TTC549 (cell line): ENCODE measurements at regions not wholly inside any gene's neighbourhood (a gene's known extent, or its start where the extent isn't known, plus 50 kb on each side); places are given as distances from the start of the nearest gene placed in this dataset.

ENCODE experiments used
- FAIRE-seq: peaks from 2 replicates; lab custom pipeline; 2012; peaks lifted over from hg19 to GRCh38; lab: Jason Lieb, UNC

DNA sequence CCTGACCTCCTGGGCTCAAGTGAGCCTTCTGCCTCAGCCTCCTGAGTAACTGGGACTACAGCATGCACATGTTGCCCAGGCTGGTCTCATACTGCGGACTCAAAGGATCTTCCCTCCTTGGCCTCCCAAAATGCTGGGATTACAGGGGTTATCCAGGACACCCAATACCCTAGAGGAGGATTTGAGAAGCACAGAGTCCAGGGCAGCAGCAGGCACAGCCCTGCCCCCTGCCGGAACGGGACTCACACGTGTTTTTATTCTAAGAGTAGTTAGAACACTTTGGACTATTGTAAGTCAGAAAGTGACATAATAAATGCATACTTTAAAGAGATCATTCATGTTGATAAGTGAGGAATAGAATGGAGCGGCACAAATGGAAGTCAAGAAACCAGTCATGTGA lies 80.2 kb downstream of the C6orf118 start:
- no peak for FAIRE-seq

DNA sequence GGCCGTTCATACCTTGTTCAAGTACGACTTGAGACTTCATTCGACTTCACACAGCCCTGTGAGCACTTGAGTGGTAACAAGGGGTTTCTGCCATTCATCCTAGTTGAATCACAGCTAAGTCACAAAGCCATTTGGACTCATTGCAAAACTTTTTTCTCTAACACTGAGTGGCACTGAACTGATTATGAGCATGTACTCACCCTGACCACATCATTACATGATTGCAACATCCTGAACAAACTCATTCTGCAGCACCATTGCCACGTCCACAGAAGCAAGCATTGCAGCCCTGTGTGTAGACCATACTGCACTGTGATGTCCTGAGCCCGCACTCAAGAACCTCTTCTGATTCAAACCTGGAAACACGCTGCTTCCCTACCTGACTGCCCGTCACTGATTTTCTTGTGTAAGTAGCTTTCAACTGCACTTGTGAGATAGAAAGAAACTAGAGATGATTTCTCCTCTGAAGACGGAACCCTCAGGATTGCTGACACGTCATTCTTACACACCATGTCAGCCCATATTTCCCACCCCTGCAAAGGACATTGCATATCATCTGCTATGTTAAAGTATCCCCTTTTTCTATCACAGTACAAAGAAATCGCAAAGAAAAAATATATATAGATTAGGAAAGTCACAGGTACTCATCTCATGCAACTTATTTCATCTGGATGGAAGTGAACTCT lies 81.6 kb downstream of the C6orf118 start:
- FAIRE-seq, result no peak

DNA sequence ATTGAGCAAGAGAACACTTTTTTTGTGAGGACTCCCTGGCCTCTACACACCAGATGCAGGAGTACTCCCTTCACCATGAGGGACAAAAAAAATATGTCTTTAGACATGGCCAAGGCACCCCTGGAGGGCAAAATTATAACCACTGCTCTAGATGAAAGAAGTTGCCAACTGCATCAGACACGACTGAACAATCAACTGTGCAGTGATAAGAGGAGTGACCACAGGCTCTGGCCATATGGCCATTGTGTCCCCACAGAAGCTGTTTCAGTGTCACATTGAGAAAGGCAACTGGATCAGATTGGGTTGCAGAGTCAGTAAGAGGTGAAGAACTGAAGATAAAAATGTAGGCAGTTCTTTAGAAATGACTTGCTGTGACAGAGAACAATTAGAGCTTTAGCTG lies 85.7 kb downstream of the C6orf118 start:
- no peak for FAIRE-seq

DNA sequence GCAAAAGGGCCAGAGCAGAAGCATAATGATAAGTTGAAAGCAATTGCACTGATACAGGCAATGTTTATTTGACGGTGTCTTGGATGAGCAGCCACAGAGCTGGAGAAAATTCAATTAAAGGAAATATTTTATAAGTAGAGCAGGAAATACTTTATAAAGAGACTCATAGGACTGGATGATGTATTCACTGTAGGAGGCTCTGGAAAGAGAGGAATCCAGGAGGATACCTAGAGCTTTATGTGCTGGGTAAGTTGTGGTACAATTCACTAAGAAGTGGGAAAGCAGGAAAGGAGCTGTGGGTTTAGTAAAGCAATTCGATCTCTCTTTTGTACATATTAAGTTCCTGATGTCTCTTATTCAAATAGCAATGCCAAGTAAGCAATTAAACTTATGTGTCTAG lies 86.3 kb downstream of the C6orf118 start:
- no peak for FAIRE-seq

DNA sequence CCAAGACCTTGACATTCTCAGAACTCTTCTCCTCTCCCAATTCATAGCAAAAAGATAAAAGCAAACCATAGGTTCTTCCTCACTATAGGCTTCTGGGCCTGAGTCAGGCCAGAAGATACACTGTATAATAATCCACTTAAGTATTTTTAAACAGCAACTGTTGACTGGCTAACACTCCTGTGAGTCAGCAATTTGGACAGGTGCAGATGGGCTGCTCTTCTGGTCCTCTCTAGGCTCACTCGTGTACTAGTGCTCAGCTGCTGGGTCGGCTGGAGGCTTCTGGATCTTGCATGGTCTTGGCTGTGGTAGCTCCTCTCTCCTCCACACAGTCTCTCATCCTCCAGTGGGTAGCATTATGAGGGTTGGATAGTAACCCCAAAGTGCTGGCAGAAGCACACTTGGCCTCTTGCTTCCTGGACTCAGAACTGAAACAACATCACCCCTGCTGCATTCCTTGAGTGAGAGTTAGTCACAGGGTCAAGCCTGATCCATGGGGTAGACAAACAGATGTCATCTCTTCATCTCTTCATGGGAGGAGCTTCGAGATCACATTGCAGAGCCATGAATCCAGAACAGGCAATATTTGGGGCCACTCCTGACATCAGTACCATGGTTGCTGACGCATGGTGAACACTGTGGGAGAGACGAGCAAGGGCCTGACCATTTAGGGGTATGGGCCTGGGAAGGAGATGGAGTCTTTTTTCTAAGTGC lies 86.9 kb downstream of the C6orf118 start:
- no peak for FAIRE-seq

DNA sequence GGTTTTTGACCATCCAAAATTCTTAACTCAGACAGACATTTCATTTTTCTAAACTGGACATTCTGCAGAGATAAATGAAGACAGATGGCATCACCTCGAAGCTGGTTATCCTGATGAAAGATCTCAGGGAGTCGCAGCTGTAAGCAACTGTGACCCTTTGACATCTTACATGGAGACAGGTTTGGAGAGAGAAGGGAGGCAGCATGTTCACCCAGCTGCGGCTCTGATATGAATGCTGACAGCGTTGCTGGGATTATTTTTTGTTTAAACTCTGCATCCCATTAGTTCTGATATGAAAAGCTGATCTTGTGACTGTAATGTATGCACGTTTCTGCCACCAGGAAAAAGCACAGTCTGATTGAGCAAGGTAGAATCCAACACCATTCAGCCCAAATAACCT lies 89.4 kb downstream of the C6orf118 start:
- no peak for FAIRE-seq

DNA sequence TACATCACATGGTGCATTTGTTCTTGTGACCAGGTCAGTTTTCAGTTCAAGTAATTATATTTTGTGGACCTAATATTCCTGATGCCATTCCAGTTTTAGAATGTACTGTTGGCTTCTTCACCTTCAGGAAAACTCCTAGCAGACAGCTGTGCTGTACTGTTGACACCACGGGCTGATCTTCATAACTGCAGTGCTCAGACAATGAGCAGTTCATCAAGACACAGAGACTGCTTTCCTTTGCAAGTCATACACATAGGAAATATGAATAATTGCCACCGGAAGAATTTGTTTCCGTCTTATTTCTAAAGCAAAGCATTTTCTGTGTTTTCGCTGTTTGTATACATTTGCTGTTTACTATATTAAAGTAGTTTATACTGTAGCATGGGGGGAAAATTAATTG lies 89.8 kb downstream of the C6orf118 start:
- no peak for FAIRE-seq

DNA sequence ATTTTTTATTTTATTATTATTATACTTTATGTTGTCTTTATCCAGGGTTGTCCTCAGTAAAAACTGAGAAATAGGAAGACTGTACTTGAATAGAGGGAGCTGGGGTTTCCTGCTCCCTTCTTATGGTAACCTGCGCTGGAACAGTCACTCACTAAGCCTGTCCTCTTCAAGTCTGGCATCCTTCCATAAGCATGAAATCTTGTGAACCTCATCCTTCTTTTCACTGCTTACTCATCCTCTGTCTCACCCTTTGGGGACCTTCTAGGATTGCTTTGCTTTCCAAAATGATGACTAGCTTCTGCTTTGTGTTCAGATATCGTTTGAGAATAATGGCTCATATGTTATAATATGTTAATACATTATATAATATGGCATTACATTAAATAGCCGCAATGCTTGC lies 90.6 kb downstream of the C6orf118 start:
- no peak for FAIRE-seq

DNA sequence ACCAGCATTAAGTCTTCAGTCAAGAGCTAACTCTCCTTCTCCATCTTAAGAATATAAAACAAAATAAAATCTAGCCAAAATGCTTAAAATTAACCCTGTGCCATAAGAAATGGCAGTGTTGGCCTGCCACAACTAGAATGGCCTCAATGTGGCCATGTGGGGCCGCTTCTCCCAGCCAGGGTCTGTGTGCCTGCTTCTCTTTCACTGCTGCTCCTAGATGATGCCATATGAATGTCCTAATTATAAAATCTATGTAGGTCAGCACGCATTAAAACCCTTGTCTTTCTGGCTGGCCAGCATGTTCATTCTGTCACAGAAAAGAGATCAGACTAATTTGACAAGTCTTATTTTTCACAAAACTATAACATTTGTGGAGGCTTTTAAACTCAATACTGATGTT lies 102.6 kb downstream of the C6orf118 start:
- FAIRE-seq, result no peak

DNA sequence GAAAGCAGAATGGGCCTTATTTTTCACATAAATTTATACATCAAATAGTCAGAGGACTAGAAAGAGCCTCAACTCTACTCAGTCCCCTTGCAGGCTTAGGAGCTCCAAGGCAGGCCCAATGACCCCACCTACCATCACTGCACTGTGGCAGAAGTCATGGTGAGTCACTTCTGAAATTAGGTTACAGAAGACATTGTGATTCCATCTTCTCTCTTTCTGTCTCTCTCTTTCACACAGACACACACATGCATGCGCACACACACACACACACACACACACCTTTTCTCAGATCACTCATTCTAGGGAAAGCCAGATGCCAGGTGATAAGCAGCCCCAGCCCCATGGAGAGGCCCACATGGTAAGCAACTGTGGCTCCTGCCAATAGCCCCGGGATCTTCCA lies 103.8 kb downstream of the C6orf118 start:
- FAIRE-seq, result no peak

DNA sequence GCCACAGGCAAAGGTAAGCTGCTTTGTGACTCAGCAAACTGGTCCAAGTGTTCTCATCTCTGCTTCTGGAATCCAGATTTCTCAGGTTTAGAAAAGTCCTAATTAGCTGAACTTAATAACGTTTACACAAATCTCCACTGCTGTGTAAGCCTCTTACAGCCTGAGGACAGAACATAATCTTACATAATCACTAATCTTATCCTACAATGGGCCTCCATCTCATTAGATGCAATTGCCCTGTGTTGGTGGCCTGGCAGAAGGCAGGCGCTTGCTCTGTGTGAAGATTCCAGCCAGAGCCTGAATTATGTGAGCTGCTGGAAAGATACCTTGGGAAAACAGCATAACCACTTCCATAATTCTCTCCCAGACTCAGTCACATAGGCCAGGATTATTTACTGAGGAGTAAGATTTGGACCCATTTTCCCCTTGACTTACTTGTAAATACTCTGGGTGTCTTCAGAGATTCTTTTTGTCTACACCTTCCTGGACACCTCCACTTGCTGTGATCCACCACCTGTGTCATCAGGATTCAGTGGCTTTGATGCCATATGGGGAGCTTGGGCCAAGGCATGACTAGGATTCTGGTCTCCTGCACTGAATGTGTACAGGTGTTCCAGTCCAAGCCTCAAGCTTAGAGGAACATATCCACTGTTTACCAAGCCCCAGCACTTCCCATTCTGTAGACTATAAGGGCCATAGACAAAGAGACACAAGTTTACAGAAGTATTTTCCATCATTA lies 104.4 kb downstream of the C6orf118 start:
- no peak for FAIRE-seq

DNA sequence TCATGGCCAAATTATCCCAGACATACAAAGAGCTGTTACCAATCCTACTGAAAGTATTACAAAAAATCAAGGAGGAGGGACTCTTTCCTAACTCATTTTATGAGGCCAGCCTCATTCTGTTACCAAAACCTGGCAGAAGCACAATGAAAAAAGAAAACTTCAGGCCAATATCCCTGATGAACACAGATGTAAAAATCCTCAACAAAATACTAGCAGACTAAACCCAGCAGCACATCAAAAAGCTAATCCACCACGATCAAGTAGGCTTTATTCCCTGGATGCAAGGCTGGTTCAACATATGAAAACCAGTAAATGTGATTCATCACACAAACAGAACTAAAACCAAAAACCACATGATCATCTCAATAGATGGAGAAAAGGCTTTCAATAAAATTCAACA lies 109.2 kb downstream of the C6orf118 start:
- no peak for FAIRE-seq

DNA sequence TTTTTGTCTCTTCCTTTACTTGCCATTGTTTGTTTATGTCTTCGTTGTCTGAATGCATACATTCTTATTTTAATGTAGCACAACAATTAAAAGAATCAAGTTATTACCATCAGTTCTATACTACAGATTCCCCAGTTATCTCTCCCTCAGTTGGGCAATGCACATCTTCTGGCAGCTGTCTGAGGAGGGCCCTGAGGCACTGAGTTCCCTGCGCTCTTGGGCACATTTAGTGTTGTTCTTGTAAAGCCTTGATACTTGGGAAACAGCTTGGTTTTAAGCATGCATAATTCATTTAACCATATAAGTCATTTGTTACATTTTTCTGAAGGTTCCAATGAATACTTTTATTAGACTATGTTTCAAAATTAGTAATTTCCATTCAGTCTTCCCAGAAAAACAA lies 117.9 kb downstream of the C6orf118 start:
- FAIRE-seq, result no peak

DNA sequence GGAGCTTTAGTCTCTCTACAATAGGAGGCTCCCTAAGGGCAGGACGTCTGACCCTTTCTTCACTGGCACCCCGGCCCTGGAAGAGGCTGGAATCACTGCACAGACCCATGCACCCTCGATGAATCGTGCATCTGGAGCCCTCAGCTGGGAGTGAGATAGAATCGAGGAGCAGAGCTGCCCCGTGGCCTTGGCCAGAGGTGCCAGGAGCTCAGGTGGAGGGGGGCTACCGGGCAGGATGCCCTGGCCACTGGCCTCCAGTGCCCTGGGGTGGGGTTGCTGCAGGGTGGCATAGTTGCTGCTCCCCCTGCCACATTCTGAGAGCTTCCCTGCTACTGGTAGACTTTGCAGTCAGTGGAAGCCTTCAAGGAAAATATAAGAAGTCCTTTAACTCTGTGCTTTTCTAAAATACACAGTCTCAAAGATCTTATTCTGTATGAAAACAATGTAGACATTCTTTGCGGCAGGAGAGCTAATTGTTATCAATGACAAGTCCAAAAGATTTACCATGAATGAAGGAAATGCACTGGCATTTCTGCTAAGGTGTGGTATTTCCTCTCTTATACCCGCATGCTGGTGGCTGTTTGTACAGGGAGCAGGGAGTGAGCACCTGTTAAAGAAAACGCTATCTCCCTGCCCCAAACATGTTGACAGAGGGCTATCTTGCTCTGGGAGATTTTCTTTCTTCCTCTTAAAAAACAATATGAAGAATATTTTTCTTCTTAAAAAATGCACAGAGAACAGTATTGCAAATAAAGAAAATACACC lies 122.8 kb downstream of the C6orf118 start:
- FAIRE-seq, result no peak

DNA sequence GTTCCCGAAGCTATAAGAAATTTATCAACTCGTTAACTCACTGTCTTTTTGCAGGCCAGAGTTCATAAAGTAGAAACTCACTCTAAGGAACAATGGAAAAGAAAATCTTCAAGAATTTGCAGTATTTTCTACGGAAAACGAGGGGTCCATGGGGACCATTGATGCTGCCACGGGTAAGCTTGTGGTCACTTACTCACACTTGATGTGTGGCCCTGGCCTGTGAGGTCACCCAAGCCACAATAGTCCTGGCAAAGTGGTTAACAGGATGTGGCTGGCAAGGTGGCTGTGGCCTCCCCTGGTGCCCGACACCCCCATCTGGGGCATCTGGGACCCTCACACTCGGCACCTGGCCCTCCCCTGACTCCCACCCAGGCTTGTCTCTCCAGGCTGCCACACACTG lies 123.4 kb downstream of the C6orf118 start:
- no peak for FAIRE-seq

DNA sequence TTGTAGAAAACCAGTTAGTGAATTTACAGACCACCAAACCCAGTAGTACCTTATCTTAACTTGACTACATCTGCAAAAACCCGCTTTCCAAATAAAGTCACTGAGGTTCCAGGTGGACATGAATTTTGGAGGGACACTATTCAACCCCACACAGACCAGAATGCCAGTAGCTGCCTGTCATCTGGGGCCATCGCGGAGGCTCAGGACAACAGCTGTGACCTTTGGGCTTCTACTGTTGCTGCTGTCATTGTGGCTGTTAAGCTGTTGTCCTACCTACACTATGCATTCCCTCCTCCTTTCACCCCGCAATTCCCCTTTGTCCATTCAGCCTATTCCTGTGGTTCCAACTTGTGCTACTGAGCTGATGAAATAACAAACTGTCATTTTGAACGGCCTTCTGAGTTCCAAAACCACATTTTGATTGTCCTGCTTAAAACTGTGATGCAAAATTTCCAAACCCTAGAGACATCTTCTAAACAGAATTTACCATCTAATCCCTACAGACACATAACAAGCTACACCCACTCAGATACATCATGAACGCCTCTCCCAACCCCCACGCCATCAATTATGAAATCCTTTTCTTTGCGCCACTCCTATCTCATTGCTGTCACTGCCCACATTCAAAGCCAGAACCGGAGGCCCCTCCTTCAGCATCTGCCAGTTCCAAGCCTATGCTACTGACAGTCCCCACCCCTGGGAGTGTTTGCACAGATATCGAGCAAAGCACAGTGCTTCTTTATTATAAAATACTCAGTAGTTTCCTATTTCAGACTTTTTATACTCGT lies 125.0 kb downstream of the C6orf118 start:
- FAIRE-seq, result no peak

DNA sequence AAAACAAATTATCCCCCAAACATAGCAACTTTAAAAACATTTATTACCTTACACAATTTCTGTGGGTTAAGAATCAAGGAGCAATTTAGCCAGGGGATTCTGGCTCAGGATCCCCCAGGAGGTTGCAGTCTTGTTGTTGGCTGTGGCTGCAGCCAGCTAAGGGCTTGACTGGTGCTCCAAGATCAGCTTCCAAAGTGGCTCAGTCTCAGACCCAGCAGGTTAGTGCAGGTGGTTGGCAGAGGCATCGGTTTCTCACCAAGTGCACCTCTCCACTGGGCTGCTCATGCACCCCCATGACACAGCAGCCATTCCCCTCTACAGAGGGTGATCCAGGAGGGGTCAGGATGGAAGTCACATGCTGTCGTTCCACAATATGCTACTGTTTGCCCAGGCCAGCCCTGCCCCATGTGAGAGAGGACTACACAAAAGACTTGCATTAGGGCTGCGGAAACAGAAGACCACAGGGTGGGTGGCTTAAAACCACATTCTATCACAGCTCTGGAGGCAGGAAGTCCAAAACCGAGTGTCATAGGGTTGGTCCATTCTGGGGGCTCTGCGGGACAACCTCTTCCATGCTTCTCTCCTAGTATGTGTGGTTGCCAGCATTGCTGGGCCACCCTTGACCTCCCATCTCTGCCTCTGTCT lies 125.8 kb downstream of the C6orf118 start:
- no peak for FAIRE-seq

DNA sequence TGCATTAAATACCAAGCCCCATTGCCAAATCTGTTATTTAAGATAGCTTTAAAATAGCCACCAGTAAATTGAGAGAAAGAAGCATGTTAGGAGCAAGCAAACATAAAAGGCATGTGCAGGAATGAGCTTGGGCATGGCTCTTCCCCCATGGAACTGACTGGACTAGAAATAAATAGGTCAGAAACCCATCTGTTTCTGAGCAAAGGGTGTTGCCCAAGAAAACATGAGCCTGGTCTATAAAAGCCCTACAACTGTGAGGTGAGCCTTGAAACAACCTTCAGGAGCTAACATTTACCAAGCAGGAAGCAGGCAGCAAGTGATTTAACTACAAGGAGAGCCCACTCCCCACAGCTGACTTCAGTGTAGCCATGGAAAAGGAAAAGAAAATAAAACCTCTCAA lies 126.3 kb downstream of the C6orf118 start:
- FAIRE-seq, result no peak

DNA sequence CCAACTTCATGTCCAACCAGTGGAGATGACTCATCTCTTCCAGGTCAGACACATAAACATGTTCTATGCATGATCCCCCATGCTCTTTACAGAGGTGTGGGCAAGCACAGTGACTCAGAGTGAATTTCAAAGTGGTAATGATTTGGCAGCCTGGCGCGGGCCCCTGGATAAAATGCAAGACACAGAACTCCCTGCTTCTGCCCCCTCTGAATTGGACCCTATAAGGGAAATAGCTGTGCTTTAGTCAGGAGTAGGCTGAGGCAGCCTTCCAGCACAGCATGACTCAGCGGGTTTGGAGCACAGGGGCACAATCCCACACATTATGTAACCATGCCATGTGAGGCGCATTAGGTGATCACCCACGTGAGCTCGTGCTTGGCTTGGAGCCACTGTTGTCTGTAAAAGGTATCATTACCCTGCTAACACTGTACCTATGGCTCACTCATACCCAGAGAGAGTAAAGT lies 127.4 kb downstream of the C6orf118 start:
- no peak for FAIRE-seq

DNA sequence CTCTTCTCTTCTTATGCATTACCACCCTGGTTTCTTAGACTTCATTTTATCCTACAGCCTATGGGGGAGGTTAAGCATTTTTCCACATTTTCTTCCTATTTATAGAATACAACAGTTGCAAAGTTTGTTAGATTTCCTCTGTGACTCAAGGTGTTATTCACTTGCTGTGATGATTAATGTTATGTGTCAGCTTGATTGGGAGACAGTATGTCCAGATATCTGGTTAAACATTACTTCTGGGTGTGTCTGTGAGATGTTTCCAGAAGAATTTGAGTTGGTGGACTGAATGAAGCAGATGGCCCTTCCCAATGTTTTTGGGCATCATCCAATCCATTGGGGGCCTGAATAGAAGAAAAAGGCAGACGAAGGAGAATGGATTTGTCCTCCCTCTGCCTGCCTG lies 131.3 kb downstream of the C6orf118 start:
- FAIRE-seq, result no peak

DNA sequence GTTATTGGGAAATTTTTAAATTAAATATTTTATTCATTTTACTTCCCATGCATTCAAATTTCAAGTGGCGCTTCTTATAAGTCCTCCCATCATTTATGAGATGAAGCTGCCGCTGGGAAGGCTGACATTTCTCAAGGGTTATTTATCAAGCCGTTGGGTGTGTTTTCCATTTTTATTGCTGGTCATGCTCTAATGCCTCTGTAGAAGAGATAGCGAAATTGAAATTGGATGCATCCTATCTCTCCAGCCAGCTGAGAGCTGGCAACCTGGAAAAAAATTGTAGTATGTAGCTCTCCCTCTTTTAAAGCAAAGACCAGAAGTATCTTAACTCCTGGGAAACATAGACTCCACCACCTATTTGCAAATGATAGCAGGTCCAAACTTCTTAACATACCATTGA lies 135.9 kb downstream of the C6orf118 start:
- no peak for FAIRE-seq
